HEK293 (cell line): ENCODE measurements at regions not wholly inside any gene's neighbourhood (a gene's known extent, or its start where the extent isn't known, plus 50 kb on each side); places are given as distances from the start of the nearest gene placed in this dataset.

Experiments used
- CTCF ChIA-PET: fragments of 350-600 bp; formaldehyde crosslinking; extraction: SDS; loops from one replicate; lab custom pipeline; 2021; ENCODE audit warnings: antibody characterized with exemption; lab: Yijun Ruan, JAX
- POLR2A ChIA-PET: fragments of 300-600 bp; formaldehyde crosslinking; extraction: SDS; loops from one replicate; lab custom pipeline; 2020; ENCODE audit warnings: antibody characterized with exemption, inconsistent platforms; lab: Yijun Ruan, JAX
- H3K27ac ChIP-seq: fragments of 200-500 bp; sonication (Bioruptor generic); 2 replicates; pipeline ENCODE4 v1.5.1; 2014; ENCODE audit warnings: low read depth, low read length, control low read depth, inconsistent platforms; ENCODE audit errors: extremely low read depth
- H3K36me3 ChIP-seq, 2 experiments: fragments of 200-500 bp in 1 of 2; sonication (Bioruptor generic) in 1 of 2; 1 replicate in 1 of 2; 2 replicates in 1 of 2; pipeline ENCODE4 v1.5.1; 2014 to 2017; ENCODE audit warnings: inconsistent platforms in 2 of 2, low read length in 2 of 2; ENCODE audit not compliant: control insufficient read depth in 2 of 2, insufficient read depth in 1 of 2
- H3K4me1 ChIP-seq: fragments of 200-500 bp; sonication (Bioruptor generic); 2 replicates; pipeline ENCODE4 v1.5.1; 2014; ENCODE audit warnings: mild to moderate bottlenecking, low read length, inconsistent platforms; ENCODE audit not compliant: control insufficient read depth, insufficient read depth
- H3K4me3 ChIP-seq: 2 replicates; pipeline ENCODE4 v1.5.1; 2011; ENCODE audit warnings: low read depth, mild to moderate bottlenecking, control low read depth, low read length, moderate library complexity
- H3K9me3 ChIP-seq: fragments of 200-500 bp; sonication (Bioruptor generic); 2 replicates; pipeline ENCODE4 v1.5.1; 2014; ENCODE audit warnings: low read depth, low read length, inconsistent platforms; ENCODE audit not compliant: control insufficient read depth, insufficient read depth
- BCL11A ChIP-seq: fragments of 450-650 bp; formaldehyde crosslinking; IDR thresholded peaks from 2 replicates; pipeline ENCODE4 v1.5.1; 2016; ENCODE audit warnings: low read depth, missing biosample characterization, missing genetic modification characterization
- TCF7L2 ChIP-seq: IDR thresholded peaks from 2 replicates; pipeline ENCODE4 v1.6.1; 2011; ENCODE audit warnings: low read depth, mild to moderate bottlenecking, inconsistent platforms, low read length, moderate library complexity, borderline replicate concordance
- ZNF121 ChIP-seq: fragments of 450-650 bp; formaldehyde crosslinking; IDR thresholded peaks from 2 replicates; pipeline ENCODE4 v1.5.1; 2016; ENCODE audit warnings: missing biosample characterization, missing genetic modification characterization
- ZNF184 ChIP-seq: fragments of 450-650 bp; IDR thresholded peaks from 2 replicates; pipeline ENCODE4 v1.5.1; 2018; ENCODE audit warnings: missing biosample characterization, mild to moderate bottlenecking, missing genetic modification characterization
- ZNF354C ChIP-seq: fragments of 450-650 bp; formaldehyde crosslinking; IDR thresholded peaks from 2 replicates; pipeline ENCODE4 v1.5.1; 2016; ENCODE audit warnings: missing biosample characterization, missing genetic modification characterization, low read depth, borderline replicate concordance
- ZNF514 ChIP-seq: fragments of 450-650 bp; formaldehyde crosslinking; IDR thresholded peaks from 2 replicates; pipeline ENCODE4 v1.5.1; 2016; ENCODE audit warnings: missing biosample characterization, missing genetic modification characterization
- ZNF549 ChIP-seq: fragments of 450-650 bp; IDR thresholded peaks from 2 replicates; pipeline ENCODE4 v1.5.1; 2018; ENCODE audit warnings: missing biosample characterization, missing genetic modification characterization, mild to moderate bottlenecking, inconsistent platforms, moderate library complexity
- ZNF596 ChIP-seq: fragments of 450-650 bp; IDR thresholded peaks from 2 replicates; pipeline ENCODE4 v1.5.0; 2018; ENCODE audit warnings: missing biosample characterization, mild to moderate bottlenecking, missing genetic modification characterization, moderate library complexity
- TF ChIP-seq, protein P1 (sequence below): fragments of 450-650 bp; formaldehyde crosslinking; IDR thresholded peaks from 2 replicates; pipeline ENCODE4 v1.5.1; 2017; ENCODE audit warnings: missing biosample characterization, missing genetic modification characterization
- TF ChIP-seq, protein P2 (sequence below): fragments of 450-650 bp; formaldehyde crosslinking; IDR thresholded peaks from 2 replicates; pipeline ENCODE4 v1.5.1; 2017; ENCODE audit warnings: missing biosample characterization, mild to moderate bottlenecking, missing genetic modification characterization, moderate library complexity
- TF ChIP-seq, protein P3 (sequence below): fragments of 450-650 bp; formaldehyde crosslinking; conservative IDR thresholded peaks from 2 replicates; pipeline ENCODE4 v1.5.1; 2016; ENCODE audit warnings: low read depth, missing biosample characterization, missing genetic modification characterization
- TF ChIP-seq, protein P4 (sequence below): fragments of 450-650 bp; formaldehyde crosslinking; IDR thresholded peaks from 2 replicates; pipeline ENCODE4 v1.5.1; 2016; ENCODE audit warnings: missing biosample characterization, missing genetic modification characterization, borderline replicate concordance
- TF ChIP-seq, protein P5 (sequence below): fragments of 450-650 bp; formaldehyde crosslinking; IDR thresholded peaks from 2 replicates; pipeline ENCODE4 v1.5.1; 2016; ENCODE audit warnings: missing biosample characterization, missing genetic modification characterization
- TF ChIP-seq, protein P6 (sequence below): fragments of 450-650 bp; formaldehyde crosslinking; IDR thresholded peaks from 2 replicates; pipeline ENCODE4 v1.5.1; 2017; ENCODE audit warnings: missing biosample characterization, missing genetic modification characterization
- TF ChIP-seq, protein P7 (sequence below): fragments of 450-650 bp; formaldehyde crosslinking; IDR thresholded peaks from 2 replicates; pipeline ENCODE4 v1.5.1; 2016; ENCODE audit warnings: missing biosample characterization, missing genetic modification characterization
- TF ChIP-seq, protein P8 (sequence below): fragments of 450-650 bp; formaldehyde crosslinking; conservative IDR thresholded peaks from 2 replicates; pipeline ENCODE4 v1.5.1; 2016; ENCODE audit warnings: low read depth, missing biosample characterization, missing genetic modification characterization

DNA sequence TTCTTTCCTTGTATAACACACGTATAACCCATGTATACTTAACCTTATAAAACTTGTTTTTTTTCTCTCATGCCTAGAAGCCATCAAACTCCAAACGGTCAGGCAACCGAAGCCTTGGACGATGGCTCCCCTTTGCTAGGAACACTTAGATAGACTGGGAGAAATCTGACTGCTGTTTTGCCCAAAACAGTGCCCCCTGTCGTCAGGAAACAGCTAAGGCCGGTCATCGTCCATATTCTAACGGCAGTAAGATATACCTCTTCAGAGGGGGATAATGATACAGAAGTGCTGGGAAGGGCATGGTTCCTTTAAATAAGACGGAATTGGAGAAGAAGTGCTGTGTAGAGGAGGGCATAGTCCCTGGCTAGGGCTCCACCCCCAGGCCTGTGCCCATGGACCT is 130.5 kb downstream of the SLC41A2 start:
- TF ChIP-seq, protein P1, sequence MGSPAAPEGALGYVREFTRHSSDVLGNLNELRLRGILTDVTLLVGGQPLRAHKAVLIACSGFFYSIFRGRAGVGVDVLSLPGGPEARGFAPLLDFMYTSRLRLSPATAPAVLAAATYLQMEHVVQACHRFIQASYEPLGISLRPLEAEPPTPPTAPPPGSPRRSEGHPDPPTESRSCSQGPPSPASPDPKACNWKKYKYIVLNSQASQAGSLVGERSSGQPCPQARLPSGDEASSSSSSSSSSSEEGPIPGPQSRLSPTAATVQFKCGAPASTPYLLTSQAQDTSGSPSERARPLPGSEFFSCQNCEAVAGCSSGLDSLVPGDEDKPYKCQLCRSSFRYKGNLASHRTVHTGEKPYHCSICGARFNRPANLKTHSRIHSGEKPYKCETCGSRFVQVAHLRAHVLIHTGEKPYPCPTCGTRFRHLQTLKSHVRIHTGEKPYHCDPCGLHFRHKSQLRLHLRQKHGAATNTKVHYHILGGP: no peak
- TF ChIP-seq TCF7L2: no peak
- TF ChIP-seq, protein P2, sequence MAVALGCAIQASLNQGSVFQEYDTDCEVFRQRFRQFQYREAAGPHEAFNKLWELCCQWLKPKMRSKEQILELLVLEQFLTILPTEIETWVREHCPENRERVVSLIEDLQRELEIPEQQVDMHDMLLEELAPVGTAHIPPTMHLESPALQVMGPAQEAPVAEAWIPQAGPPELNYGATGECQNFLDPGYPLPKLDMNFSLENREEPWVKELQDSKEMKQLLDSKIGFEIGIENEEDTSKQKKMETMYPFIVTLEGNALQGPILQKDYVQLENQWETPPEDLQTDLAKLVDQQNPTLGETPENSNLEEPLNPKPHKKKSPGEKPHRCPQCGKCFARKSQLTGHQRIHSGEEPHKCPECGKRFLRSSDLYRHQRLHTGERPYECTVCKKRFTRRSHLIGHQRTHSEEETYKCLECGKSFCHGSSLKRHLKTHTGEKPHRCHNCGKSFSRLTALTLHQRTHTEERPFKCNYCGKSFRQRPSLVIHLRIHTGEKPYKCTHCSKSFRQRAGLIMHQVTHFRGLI (tag by site-specific recombination): no peak
- TF ChIP-seq BCL11A: no peak
- TF ChIP-seq, protein P3, sequence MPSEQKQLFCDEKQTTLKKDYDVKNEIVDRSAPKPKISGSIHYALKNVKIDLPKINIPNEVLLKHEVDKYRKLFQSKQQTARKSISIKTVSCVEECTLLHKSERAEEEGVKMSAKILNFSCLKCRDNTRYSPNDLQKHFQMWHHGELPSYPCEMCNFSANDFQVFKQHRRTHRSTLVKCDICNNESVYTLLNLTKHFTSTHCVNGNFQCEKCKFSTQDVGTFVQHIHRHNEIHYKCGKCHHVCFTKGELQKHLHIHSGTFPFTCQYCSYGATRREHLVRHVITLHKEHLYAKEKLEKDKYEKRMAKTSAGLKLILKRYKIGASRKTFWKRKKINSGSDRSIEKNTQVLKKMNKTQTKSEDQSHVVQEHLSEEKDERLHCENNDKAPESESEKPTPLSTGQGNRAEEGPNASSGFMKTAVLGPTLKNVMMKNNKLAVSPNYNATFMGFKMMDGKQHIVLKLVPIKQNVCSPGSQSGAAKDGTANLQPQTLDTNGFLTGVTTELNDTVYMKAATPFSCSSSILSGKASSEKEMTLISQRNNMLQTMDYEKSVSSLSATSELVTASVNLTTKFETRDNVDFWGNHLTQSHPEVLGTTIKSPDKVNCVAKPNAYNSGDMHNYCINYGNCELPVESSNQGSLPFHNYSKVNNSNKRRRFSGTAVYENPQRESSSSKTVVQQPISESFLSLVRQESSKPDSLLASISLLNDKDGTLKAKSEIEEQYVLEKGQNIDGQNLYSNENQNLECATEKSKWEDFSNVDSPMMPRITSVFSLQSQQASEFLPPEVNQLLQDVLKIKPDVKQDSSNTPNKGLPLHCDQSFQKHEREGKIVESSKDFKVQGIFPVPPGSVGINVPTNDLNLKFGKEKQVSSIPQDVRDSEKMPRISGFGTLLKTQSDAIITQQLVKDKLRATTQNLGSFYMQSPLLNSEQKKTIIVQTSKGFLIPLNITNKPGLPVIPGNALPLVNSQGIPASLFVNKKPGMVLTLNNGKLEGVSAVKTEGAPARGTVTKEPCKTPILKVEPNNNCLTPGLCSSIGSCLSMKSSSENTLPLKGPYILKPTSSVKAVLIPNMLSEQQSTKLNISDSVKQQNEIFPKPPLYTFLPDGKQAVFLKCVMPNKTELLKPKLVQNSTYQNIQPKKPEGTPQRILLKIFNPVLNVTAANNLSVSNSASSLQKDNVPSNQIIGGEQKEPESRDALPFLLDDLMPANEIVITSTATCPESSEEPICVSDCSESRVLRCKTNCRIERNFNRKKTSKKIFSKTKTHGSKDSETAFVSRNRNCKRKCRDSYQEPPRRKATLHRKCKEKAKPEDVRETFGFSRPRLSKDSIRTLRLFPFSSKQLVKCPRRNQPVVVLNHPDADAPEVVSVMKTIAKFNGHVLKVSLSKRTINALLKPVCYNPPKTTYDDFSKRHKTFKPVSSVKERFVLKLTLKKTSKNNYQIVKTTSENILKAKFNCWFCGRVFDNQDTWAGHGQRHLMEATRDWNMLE: no peak
- TF ChIP-seq, protein P4, sequence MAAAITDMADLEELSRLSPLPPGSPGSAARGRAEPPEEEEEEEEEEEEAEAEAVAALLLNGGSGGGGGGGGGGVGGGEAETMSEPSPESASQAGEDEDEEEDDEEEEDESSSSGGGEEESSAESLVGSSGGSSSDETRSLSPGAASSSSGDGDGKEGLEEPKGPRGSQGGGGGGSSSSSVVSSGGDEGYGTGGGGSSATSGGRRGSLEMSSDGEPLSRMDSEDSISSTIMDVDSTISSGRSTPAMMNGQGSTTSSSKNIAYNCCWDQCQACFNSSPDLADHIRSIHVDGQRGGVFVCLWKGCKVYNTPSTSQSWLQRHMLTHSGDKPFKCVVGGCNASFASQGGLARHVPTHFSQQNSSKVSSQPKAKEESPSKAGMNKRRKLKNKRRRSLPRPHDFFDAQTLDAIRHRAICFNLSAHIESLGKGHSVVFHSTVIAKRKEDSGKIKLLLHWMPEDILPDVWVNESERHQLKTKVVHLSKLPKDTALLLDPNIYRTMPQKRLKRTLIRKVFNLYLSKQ: no peak
- TF ChIP-seq ZNF514 (tag by site-specific recombination): no peak
- TF ChIP-seq ZNF184 (tag by site-specific recombination): no peak
- TF ChIP-seq, protein P5, sequence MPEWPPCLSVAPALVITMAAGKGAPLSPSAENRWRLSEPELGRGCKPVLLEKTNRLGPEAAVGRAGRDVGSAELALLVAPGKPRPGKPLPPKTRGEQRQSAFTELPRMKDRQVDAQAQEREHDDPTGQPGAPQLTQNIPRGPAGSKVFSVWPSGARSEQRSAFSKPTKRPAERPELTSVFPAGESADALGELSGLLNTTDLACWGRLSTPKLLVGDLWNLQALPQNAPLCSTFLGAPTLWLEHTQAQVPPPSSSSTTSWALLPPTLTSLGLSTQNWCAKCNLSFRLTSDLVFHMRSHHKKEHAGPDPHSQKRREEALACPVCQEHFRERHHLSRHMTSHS (tag by site-specific recombination): no peak
- Histone ChIP-seq H3K9me3 (no peaks in the 10 kb centered on the region), H3K27ac (no peak overlapping the region), H3K36me3 (no peaks in the 10 kb centered on the region), H3K4me1 (no peaks in the 10 kb centered on the region), H3K4me3 (no peak overlapping the region)
- ChIA-PET POLR2A (no interaction called here), CTCF (no interaction called here)

DNA sequence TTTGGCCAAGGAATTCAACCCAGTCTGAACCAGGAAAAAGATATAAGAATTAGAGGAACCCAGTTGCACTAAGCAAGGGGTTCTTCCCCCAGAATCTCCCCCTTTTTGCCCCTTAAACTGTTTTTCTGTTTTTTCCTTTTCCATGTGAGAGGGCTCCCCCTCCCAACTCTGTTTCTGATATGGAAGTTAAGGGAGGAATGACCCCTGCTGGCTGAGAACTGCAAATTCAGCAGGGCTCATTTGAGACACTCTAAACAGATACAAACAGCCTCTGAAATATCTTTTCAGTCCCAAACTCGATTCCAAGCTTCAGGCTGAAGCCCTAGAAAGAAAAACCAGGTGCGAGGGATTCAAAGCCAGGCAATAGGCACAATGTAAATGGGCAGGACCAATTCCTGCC is 132.7 kb downstream of the SLC41A2 start:
- POLR2A ChIA-PET: no interaction called here
- TF ChIP-seq ZNF354C (tag by site-specific recombination): no peak
- TF ChIP-seq ZNF549 (tag by site-specific recombination): no peak
- TF ChIP-seq, protein P6, sequence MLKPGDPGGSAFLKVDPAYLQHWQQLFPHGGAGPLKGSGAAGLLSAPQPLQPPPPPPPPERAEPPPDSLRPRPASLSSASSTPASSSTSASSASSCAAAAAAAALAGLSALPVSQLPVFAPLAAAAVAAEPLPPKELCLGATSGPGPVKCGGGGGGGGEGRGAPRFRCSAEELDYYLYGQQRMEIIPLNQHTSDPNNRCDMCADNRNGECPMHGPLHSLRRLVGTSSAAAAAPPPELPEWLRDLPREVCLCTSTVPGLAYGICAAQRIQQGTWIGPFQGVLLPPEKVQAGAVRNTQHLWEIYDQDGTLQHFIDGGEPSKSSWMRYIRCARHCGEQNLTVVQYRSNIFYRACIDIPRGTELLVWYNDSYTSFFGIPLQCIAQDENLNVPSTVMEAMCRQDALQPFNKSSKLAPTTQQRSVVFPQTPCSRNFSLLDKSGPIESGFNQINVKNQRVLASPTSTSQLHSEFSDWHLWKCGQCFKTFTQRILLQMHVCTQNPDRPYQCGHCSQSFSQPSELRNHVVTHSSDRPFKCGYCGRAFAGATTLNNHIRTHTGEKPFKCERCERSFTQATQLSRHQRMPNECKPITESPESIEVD (tag by site-specific recombination): no peak
- no peak for TF ChIP-seq ZNF596
- TF ChIP-seq, protein P7, sequence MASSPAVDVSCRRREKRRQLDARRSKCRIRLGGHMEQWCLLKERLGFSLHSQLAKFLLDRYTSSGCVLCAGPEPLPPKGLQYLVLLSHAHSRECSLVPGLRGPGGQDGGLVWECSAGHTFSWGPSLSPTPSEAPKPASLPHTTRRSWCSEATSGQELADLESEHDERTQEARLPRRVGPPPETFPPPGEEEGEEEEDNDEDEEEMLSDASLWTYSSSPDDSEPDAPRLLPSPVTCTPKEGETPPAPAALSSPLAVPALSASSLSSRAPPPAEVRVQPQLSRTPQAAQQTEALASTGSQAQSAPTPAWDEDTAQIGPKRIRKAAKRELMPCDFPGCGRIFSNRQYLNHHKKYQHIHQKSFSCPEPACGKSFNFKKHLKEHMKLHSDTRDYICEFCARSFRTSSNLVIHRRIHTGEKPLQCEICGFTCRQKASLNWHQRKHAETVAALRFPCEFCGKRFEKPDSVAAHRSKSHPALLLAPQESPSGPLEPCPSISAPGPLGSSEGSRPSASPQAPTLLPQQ (tag by site-specific recombination): no peak
- TF ChIP-seq ZNF121: no peak
- TF ChIP-seq, protein P8, sequence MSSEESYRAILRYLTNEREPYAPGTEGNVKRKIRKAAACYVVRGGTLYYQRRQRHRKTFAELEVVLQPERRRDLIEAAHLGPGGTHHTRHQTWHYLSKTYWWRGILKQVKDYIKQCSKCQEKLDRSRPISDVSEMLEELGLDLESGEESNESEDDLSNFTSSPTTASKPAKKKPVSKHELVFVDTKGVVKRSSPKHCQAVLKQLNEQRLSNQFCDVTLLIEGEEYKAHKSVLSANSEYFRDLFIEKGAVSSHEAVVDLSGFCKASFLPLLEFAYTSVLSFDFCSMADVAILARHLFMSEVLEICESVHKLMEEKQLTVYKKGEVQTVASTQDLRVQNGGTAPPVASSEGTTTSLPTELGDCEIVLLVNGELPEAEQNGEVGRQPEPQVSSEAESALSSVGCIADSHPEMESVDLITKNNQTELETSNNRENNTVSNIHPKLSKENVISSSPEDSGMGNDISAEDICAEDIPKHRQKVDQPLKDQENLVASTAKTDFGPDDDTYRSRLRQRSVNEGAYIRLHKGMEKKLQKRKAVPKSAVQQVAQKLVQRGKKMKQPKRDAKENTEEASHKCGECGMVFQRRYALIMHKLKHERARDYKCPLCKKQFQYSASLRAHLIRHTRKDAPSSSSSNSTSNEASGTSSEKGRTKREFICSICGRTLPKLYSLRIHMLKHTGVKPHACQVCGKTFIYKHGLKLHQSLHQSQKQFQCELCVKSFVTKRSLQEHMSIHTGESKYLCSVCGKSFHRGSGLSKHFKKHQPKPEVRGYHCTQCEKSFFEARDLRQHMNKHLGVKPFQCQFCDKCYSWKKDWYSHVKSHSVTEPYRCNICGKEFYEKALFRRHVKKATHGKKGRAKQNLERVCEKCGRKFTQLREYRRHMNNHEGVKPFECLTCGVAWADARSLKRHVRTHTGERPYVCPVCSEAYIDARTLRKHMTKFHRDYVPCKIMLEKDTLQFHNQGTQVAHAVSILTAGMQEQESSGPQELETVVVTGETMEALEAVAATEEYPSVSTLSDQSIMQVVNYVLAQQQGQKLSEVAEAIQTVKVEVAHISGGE: no peak

More for the DNA sequence above, 132.7 kb downstream of the SLC41A2 start:
- Histone ChIP-seq H3K36me3 (no peaks in the 10 kb centered on the region), H3K27ac (no peak overlapping the region), H3K4me1 (no peaks in the 10 kb centered on the region), H3K9me3 (no peaks in the 10 kb centered on the region), H3K4me3 (no peak overlapping the region)
- CTCF ChIA-PET: interaction anchor here (0.6 to 0.7 kb wide), 2 partner anchors 201 to 596 kb away, joined by 3 to 4 read pairs; no protein-coding TSS in a partner anchor
